Keratinocyte (primary cell): ENCODE measurements at regions not wholly inside any gene's neighbourhood (a gene's known extent, or its start where the extent isn't known, plus 50 kb on each side); places are given as distances from the start of the nearest gene placed in this dataset.
"Not testable (repeated sequence)": the region's sequence is repeated elsewhere in the genome, so short reads cannot be mapped to it uniquely, and the experiment has no call there.

ENCODE experiments used
- DNase-seq: peaks from one replicate; pipeline ENCODE4 v3.0.0-alpha.2; 2011; ENCODE audit warnings: low read depth, missing footprints, low spot score
- FAIRE-seq: peaks from 2 replicates; lab custom pipeline; 2011; peaks lifted over from hg19 to GRCh38; lab: Jason Lieb, UNC
- H2AFZ ChIP-seq: 2 replicates; pipeline ENCODE4 v1.6.0; 2012; ENCODE audit warnings: low read length, control low read depth, inconsistent platforms; ENCODE audit not compliant: control insufficient read depth
- H3K27ac ChIP-seq: 2 replicates; pipeline ENCODE4 v1.5.1; 2011; ENCODE audit warnings: low read length; ENCODE audit not compliant: control insufficient read depth, insufficient read depth
- H3K27me3 ChIP-seq: 3 replicates; pipeline ENCODE4 v1.6.0; 2011; ENCODE audit warnings: low read length; ENCODE audit not compliant: control insufficient read depth, insufficient read depth; ENCODE audit errors: extremely low read depth
- H3K36me3 ChIP-seq, 2 experiments: 2 replicates in 1 of 2; 3 replicates in 1 of 2; pipeline ENCODE4 v1.5.1; 2011; ENCODE audit warnings: low read length in 2 of 2, mild to moderate bottlenecking in 1 of 2; ENCODE audit not compliant: control insufficient read depth in 2 of 2, insufficient read depth in 2 of 2; ENCODE audit errors: extremely low read depth in 1 of 2
- H3K4me1 ChIP-seq: 3 replicates; pipeline ENCODE4 v1.5.1; 2011; ENCODE audit warnings: low read length; ENCODE audit not compliant: control insufficient read depth, insufficient read depth; ENCODE audit errors: extremely low read depth
- H3K4me2 ChIP-seq: 3 replicates; pipeline ENCODE4 v1.6.0; 2011; ENCODE audit warnings: low read depth, low read length; ENCODE audit not compliant: control insufficient read depth, insufficient read depth; ENCODE audit errors: extremely low read depth
- H3K4me3 ChIP-seq, 3 experiments: fragments of 200-600 bp in 1 of 3; sonication (generic) in 1 of 3; 2 replicates in 2 of 3; 3 replicates in 1 of 3; pipeline ENCODE4 v1.5.1; 2011 to 2016; ENCODE audit warnings: low read length in 3 of 3, mild to moderate bottlenecking in 3 of 3, control low read depth in 2 of 3, inconsistent platforms in 1 of 3, low read depth in 1 of 3, mixed read lengths in 1 of 3, mixed run types in 1 of 3, moderate library complexity in 1 of 3; ENCODE audit not compliant: control insufficient read depth in 2 of 3, insufficient read depth in 2 of 3; ENCODE audit errors: extremely low read depth in 1 of 3
- H3K79me2 ChIP-seq: 2 replicates; pipeline ENCODE4 v1.6.0; 2012; ENCODE audit warnings: low read length; ENCODE audit not compliant: control insufficient read depth, insufficient read depth
- H3K9ac ChIP-seq: 3 replicates; pipeline ENCODE4 v1.6.0; 2011; ENCODE audit warnings: low read length; ENCODE audit not compliant: control insufficient read depth, insufficient read depth; ENCODE audit errors: extremely low read depth
- H3K9me1 ChIP-seq: 3 replicates; pipeline ENCODE4 v1.6.0; 2011; ENCODE audit warnings: low read length; ENCODE audit not compliant: control insufficient read depth, insufficient read depth; ENCODE audit errors: extremely low read depth
- H3K9me3 ChIP-seq: 2 replicates; pipeline ENCODE4 v1.5.1; 2012; ENCODE audit warnings: low read depth, low read length; ENCODE audit not compliant: control insufficient read depth
- H4K20me1 ChIP-seq: 3 replicates; pipeline ENCODE4 v1.6.0; 2011; ENCODE audit warnings: low read length; ENCODE audit not compliant: control insufficient read depth, insufficient read depth; ENCODE audit errors: extremely low read depth
- EZH2 ChIP-seq: IDR thresholded peaks from one replicate; pipeline ENCODE4 v1.6.1; 2012; ENCODE audit warnings: inconsistent platforms, mild to moderate bottlenecking, low read length, moderate library complexity
- dilution Hi-C: fragments of 300-500 bp; cut with MboI; formaldehyde crosslinking; loops from one replicate; pipeline ENCODE4 v1.7.0; 2020; ENCODE audit warnings: low sequenced_read_pairs; ENCODE audit not compliant: extremely low pct_ligation_motif_present
- TF ChIP-seq, protein P1 (sequence below), 3 experiments: IDR thresholded peaks in 1 of 3; conservative IDR thresholded peaks in 1 of 3; optimal IDR thresholded peaks in 1 of 3; 2 replicates in 2 of 3; 3 replicates in 1 of 3; pipeline versions ENCODE3 to v1.5.1; 2011; ENCODE audit warnings: low read length in 3 of 3, mild to moderate bottlenecking in 3 of 3, moderate library complexity in 2 of 3, control low read depth in 1 of 3, inconsistent platforms in 1 of 3; ENCODE audit not compliant: insufficient read depth in 2 of 3; ENCODE audit errors: extremely low read depth in 1 of 3

DNA sequence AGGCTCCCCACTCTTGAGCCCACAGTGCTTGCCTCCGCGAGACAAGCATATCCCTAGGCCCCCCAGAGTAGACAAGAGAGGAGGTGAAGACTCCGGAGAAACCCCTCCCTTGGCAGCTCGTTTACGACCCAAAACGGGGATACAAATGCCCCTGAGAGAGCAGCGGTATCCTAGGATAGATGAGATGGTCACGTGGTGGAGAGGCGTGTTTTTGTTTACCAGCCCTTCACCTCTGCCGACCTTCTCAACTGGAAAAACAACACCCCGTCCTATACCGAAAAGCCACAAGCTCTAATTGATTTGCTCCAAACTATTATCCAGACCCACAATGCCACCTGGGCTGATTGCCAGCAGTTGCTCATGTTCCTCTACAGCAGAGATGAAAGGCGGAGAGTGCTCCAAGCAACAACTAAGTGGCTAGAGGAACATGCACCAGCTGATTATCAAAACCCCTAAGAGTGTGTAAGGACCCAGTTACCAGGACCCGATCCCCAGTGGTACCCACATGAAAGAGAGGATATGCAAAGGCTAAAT, 99.5 kb upstream of the OSBPL11 start:
- Histone ChIP-seq H3K9me1 (no peaks in the 10 kb centered on the region), H3K27me3 (no peaks in the 10 kb centered on the region), H3K27ac (no peak overlapping the region), H3K9me3 (no peaks in the 10 kb centered on the region), H3K4me2 (no peak overlapping the region), H4K20me1 (no peaks in the 10 kb centered on the region), H3K36me3 (no peaks in the 10 kb centered on the region), H3K9ac (no peak overlapping the region), H3K4me1 (no peaks in the 10 kb centered on the region), H3K4me3 (no peak overlapping the region), H2AFZ (no peak overlapping the region), H3K79me2 (no peaks in the 10 kb centered on the region)
- DNase-seq (no peak), FAIRE-seq (no peak)
- dilution Hi-C loops: no loop called here
- no peak for TF ChIP-seq EZH2
- TF ChIP-seq, protein P1, sequence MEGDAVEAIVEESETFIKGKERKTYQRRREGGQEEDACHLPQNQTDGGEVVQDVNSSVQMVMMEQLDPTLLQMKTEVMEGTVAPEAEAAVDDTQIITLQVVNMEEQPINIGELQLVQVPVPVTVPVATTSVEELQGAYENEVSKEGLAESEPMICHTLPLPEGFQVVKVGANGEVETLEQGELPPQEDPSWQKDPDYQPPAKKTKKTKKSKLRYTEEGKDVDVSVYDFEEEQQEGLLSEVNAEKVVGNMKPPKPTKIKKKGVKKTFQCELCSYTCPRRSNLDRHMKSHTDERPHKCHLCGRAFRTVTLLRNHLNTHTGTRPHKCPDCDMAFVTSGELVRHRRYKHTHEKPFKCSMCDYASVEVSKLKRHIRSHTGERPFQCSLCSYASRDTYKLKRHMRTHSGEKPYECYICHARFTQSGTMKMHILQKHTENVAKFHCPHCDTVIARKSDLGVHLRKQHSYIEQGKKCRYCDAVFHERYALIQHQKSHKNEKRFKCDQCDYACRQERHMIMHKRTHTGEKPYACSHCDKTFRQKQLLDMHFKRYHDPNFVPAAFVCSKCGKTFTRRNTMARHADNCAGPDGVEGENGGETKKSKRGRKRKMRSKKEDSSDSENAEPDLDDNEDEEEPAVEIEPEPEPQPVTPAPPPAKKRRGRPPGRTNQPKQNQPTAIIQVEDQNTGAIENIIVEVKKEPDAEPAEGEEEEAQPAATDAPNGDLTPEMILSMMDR (optimal IDR thresholded peaks at IDR 0.05 in 1 of 3, IDR thresholded peaks at IDR 0.05 in 1 of 3, conservative IDR thresholded peaks at IDR 0.05 in 1 of 3; ENCODE audit: extremely low read depth in 1 of 3, insufficient read depth in 2 of 3, low read length in 3 of 3): no peak

DNA sequence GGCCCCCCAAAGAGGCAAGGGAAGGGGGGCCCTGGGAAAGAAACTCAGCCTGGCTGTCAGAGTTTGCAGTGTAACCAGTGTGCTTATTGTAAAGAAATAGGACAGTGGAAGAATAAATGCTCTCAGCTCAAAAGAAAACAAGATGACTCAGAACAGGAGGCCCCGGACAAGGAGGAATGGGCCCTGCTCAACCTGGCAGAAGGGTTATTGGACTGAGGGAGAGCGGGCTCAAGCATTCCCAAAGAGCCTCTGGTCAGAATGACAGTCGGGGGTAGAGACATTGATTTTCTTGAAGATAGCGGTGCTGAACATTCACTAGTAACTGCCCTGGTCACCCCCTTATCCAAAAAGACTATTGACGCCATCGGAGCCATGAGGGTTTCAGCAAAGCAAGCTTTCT, 100.4 kb upstream of the OSBPL11 start:
- FAIRE-seq (no peak), DNase-seq (no peak)
- Histone ChIP-seq H3K4me2 (no peak overlapping the region), H2AFZ (no peak overlapping the region), H3K36me3 (no peaks in the 10 kb centered on the region), H3K27ac (no peak overlapping the region), H4K20me1 (no peaks in the 10 kb centered on the region), H3K79me2 (no peaks in the 10 kb centered on the region), H3K4me3 (no peak overlapping the region), H3K9me3 (no peaks in the 10 kb centered on the region), H3K4me1 (no peaks in the 10 kb centered on the region), H3K27me3 (no peaks in the 10 kb centered on the region), H3K9me1 (no peaks in the 10 kb centered on the region), H3K9ac (no peak overlapping the region)
- dilution Hi-C loops: no loop called here
- TF ChIP-seq, protein P1 (optimal IDR thresholded peaks at IDR 0.05 in 1 of 3, IDR thresholded peaks at IDR 0.05 in 1 of 3, conservative IDR thresholded peaks at IDR 0.05 in 1 of 3; ENCODE audit: extremely low read depth in 1 of 3, insufficient read depth in 2 of 3, low read length in 3 of 3): no peak
- no peak for TF ChIP-seq EZH2

DNA sequence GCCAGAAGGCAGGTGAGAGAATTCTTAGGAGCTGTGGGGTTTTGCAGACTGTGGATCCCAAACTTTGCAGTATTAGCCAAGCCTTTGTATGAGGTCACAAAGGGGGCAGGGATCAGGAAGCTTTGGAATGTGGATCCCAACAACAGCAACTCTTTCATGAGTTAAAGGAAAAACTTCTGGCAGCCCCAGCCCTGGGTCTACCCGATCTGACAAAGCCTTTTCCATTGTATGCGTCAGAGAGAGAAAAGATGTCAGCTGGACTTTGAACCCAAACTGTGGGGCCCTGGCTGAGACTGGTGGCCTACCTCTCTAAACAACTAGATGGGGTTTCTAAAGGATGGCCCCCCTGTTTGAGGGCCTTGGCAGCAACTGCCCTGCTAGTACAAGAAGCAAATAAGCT, 101.8 kb upstream of the OSBPL11 start:
- not testable (repeated sequence) for H3K4me3 ChIP-seq

DNA sequence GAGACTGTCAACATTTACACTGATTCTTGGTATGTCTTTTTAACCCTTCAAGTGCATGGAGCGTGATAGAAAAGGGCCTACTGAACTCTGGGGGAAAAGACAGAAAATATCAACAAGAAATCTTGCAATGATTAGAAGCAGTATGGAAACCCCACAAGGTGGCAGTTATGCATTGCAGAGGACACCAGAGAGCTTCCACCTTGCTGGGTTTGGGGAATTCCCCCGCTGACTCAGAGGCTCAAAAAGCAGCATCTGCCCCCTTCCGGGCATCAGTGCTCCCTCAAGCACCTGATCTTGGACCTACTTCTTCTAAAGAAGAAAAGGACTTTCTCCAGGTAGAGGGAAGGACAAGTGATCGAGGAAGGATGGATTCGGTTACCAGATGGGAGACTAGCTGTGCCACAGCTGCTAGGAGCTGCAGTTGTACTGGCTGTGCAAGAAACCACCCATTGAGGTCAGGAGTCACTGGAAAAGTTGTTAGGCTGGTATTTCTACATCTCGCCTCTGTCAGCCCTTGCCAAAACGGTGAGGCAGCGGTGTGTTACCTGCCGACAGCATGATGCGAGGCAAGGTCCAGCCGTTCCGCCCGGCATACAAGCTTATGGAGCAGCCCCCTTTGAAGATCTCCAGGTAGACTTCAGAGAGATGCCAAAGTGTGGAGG, 102.8 kb upstream of the OSBPL11 start:
- H3K4me1 ChIP-seq, H3K36me3 ChIP-seq, H3K9me3 ChIP-seq, H3K9me1 ChIP-seq, H3K79me2 ChIP-seq, H2AFZ ChIP-seq, FAIRE-seq, dilution Hi-C loops, H3K27me3 ChIP-seq, H3K4me2 ChIP-seq, H3K9ac ChIP-seq, H4K20me1 ChIP-seq, H3K27ac ChIP-seq, DNase-seq, H3K4me3 ChIP-seq: not testable (repeated sequence)

More for the DNA sequence above, 101.8 kb upstream of the OSBPL11 start:
- H3K9me3 ChIP-seq, H3K9me1 ChIP-seq, DNase-seq, H3K27ac ChIP-seq, H4K20me1 ChIP-seq, FAIRE-seq, H3K36me3 ChIP-seq, H3K79me2 ChIP-seq, H2AFZ ChIP-seq, H3K9ac ChIP-seq, H3K27me3 ChIP-seq, dilution Hi-C loops, H3K4me2 ChIP-seq, H3K4me1 ChIP-seq: not testable (repeated sequence)
